Lower leg skin (tissue), 4 donors: ENCODE measurements at regions not wholly inside any gene's neighbourhood (a gene's known extent, or its start where the extent isn't known, plus 50 kb on each side); places are given as distances from the start of the nearest gene placed in this dataset.
"Not testable (repeated sequence)": the region's sequence is repeated elsewhere in the genome, so short reads cannot be mapped to it uniquely, and the experiment has no call there.

ENCODE experiments used
- DNase-seq, 2 donors: peaks; one replicate each; pipeline ENCODE4 v3.0.0-alpha.2; 2019; ENCODE audit warnings: low spot score in 2 of 2
- H3K4me3 ChIP-seq: fragments of 200-600 bp; sonication (generic); 2 replicates; pipeline ENCODE4 v1.5.1; 2017; ENCODE audit warnings: mild to moderate bottlenecking, low read depth; ENCODE audit not compliant: poor library complexity, severe bottlenecking
- POLR2A ChIP-seq, 2 donors: fragments of 450-650 bp; IDR thresholded peaks; one replicate each; pipeline ENCODE4 v1.6.1; 2016 to 2017; ENCODE audit warnings: antibody characterized with exemption in 2 of 2, mild to moderate bottlenecking in 1 of 2, moderate library complexity in 1 of 2
- WGBS, 2 donors: methylation state at CpG; one replicate each; pipeline ENCODE4 v1.1.5; 2018; 5-methylcytosine and 5-hydroxymethylcytosine counted together
- intact Hi-C: fragments of 100-400 bp; cut with DNase I; formaldehyde crosslinking; loops from one replicate; pipeline ENCODE4 v1.15.0; 2023; ENCODE audit warnings: low total_unique reads
- TF ChIP-seq, protein P1 (sequence below), 3 donors: fragments of 450-650 bp; IDR thresholded peaks; one replicate each; pipeline ENCODE4 v1.5.1; 2016; ENCODE audit warnings: antibody characterized with exemption in 3 of 3, mild to moderate bottlenecking in 3 of 3, moderate library complexity in 2 of 3

DNA sequence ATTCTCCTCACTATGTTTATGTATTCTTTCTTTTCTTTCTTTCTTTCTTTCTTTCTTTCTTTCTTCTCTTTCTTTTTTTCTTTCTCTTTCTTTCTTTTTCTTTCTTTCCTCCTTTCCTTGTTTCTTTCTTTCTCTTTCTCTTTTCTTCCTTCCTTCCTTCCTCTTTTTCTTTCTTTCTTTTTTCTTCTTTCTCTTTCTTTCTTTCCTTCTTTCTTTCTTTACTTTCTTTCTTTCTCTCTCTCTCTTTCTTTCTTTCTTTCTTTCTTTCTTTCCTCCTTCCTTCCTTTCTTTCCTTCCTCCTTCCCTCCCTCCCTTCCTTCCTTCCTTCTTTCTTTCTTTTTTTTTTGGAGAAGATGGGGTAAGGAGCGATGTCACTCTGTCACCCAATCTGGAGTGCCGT lies 1405.5 kb downstream of the SLITRK5 start:
- no peak for DNase-seq
- intact Hi-C loops = no loop called here
- TF ChIP-seq, protein P1, sequence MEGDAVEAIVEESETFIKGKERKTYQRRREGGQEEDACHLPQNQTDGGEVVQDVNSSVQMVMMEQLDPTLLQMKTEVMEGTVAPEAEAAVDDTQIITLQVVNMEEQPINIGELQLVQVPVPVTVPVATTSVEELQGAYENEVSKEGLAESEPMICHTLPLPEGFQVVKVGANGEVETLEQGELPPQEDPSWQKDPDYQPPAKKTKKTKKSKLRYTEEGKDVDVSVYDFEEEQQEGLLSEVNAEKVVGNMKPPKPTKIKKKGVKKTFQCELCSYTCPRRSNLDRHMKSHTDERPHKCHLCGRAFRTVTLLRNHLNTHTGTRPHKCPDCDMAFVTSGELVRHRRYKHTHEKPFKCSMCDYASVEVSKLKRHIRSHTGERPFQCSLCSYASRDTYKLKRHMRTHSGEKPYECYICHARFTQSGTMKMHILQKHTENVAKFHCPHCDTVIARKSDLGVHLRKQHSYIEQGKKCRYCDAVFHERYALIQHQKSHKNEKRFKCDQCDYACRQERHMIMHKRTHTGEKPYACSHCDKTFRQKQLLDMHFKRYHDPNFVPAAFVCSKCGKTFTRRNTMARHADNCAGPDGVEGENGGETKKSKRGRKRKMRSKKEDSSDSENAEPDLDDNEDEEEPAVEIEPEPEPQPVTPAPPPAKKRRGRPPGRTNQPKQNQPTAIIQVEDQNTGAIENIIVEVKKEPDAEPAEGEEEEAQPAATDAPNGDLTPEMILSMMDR (IDR thresholded peaks at IDR 0.05) = no peak
- no peak for TF ChIP-seq POLR2A (IDR thresholded peaks at IDR 0.05)
- WGBS, 2 donors = 82 to 88% methylated on average over 2 of the region's 2 CpGs
- H3K4me3 ChIP-seq = no peak overlapping the region

DNA sequence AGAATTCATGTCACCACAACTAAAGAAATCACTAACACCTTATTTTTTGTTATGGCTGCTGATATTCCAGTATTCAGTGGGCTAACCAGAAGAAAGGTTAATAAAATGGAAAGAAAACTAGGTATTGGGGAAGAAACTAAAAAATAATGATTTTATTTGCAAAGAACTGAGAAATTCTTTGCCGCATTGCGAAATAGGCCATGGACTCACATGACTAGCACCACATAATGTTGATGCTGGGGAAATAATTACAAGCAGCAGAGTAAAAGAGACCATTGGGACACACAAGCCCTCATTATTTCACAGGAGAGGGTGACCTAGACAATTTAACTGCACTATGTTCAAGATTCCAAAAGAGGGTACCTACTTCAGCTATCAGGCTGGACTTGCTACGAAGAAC lies 1411.5 kb downstream of the SLITRK5 start:
- no peak overlapping the region for H3K4me3 ChIP-seq
- intact Hi-C loops = no loop called here
- no peak for DNase-seq
- 91 to 94% methylated on average over 3 of the region's 3 CpGs for WGBS, 2 donors
- no peak for TF ChIP-seq POLR2A (IDR thresholded peaks at IDR 0.05)
- TF ChIP-seq, protein P1 (IDR thresholded peaks at IDR 0.05) = no peak

DNA sequence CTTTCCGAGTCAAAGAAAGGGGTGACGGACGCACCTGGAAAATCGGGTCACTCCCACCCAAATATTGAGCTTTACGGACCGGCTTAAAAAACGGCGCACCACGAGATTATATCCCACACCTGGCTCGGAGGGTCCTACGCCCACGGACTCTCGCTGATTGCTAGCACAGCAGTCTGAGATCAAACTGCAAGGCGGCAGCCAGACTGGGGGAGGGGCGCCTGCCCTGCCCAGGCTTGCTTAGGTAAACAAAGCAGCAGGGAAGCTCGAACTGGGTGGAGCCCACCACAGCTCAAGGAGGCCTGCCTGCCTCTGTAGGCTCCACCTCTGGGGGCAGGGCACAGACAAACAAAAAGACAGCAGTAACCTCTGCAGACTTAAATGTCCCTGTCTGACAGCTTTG lies 1416.9 kb downstream of the SLITRK5 start:
- DNase-seq, intact Hi-C loops, H3K4me3 ChIP-seq: not testable (repeated sequence)
- 86 to 91% methylated on average over 14 of the region's 16 CpGs for WGBS, 2 donors

DNA sequence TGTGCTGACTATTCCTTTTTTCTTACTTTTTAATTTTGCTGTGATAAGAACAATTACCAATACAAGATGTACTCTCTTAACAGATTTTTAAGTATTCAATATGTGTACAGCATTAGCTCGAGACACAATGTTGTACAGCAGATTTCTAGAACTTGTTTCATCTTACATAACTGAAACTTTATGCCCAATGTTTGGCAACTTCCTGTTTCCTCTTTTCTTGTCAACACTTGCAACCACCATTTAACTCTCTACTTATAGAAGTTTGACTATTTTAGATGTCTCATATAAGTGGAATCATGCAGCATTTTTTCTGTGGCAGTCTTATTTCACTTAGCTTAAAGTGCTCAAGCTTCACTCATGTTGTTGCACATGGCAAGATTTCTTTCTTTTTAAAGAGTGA lies 1426.8 kb downstream of the SLITRK5 start:
- intact Hi-C loops = no loop called here
- DNase-seq = no peak
- no peak for TF ChIP-seq POLR2A (IDR thresholded peaks at IDR 0.05)
- WGBS, 2 donors = 46 to 64% methylated on average over 1 of the region's 1 CpG
- no peak overlapping the region for H3K4me3 ChIP-seq

DNA sequence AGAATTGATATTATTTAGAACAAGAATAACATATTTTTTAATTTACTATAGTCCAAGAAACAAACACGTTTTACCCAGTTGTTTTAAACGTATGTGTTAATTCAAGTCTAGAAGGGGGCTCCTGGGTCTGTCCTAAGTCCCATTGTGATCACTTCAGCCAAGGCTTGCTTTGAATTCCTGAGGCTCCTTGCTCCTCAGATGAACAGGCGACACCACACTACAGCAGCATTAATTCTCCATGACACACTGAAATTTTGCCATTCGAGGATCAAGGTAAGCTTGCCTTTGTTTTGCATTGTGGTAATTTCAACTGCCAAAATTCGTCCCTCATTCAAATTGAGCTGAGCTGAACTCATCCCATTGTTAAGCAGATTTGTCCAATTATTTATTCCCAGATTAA lies 1442.6 kb downstream of the SLITRK5 start:
- 56 to 59% methylated on average over 5 of the region's 5 CpGs for WGBS, 2 donors
- intact Hi-C loops = no loop called here
- TF ChIP-seq, protein P1 (IDR thresholded peaks at IDR 0.05) = no peak
- no peak for TF ChIP-seq POLR2A (IDR thresholded peaks at IDR 0.05)
- no peak for DNase-seq
- no peak overlapping the region for H3K4me3 ChIP-seq

DNA sequence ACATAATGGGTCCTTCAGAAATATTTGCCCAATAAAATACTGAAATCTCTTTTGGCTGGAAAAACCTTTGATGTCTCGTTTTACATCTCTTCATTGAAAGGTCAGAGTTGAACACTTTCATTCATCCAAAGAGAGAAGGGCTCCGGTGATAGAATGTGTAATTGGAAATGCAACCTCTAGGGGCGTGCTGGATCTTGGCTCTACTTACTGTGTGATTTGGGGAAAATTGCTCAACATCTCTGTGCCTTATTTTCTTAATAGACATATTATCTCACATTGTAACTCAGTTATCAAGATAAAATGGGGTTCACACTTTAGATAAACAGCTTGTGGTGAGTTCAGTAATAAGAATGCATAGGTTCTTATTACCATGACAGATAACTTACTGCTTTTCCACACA lies 1444.1 kb downstream of the SLITRK5 start:
- WGBS, 2 donors = 77 to 82% methylated on average over 3 of the region's 3 CpGs
- intact Hi-C loops = no loop called here
- TF ChIP-seq, protein P1 (IDR thresholded peaks at IDR 0.05) = no peak
- no peak for TF ChIP-seq POLR2A (IDR thresholded peaks at IDR 0.05)
- no peak overlapping the region for H3K4me3 ChIP-seq
- DNase-seq = no peak

DNA sequence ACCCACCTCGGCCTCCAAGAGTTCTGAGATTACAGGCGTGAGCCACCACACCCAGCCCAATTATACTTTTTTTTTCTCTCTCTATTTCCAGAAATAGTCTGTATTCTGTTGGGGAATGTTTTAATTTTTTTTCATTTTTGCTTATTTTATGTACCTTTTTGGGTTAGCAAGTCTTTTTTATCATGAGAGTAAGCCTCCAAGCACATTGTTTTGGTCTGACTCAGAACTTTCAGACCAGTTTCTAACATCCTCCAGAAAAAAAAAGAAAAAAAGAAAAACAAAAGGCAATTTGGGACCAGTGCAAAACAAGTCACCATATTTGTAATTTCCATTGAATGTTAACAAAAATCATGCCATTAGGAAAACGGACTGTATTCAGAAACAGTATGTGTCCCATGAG lies 1465.5 kb downstream of the SLITRK5 start:
- intact Hi-C loops = no loop called here
- DNase-seq = no peak
- WGBS, 2 donors = 33 to 51% methylated on average over 3 of the region's 3 CpGs
- TF ChIP-seq, protein P1 (IDR thresholded peaks at IDR 0.05) = no peak
- no peak for TF ChIP-seq POLR2A (IDR thresholded peaks at IDR 0.05)
- H3K4me3 ChIP-seq = no peak overlapping the region
